NCI-H748 (cell line): ENCODE measurements at regions not wholly inside any gene's neighbourhood (a gene's known extent, or its start where the extent isn't known, plus 50 kb on each side); places are given as distances from the start of the nearest gene placed in this dataset.

Source experiments
- DNase-seq: peaks from one replicate; lab custom pipeline; 2025; ENCODE audit not compliant: unreplicated experiment; lab: John Stamatoyannopoulos, UW

DNA sequence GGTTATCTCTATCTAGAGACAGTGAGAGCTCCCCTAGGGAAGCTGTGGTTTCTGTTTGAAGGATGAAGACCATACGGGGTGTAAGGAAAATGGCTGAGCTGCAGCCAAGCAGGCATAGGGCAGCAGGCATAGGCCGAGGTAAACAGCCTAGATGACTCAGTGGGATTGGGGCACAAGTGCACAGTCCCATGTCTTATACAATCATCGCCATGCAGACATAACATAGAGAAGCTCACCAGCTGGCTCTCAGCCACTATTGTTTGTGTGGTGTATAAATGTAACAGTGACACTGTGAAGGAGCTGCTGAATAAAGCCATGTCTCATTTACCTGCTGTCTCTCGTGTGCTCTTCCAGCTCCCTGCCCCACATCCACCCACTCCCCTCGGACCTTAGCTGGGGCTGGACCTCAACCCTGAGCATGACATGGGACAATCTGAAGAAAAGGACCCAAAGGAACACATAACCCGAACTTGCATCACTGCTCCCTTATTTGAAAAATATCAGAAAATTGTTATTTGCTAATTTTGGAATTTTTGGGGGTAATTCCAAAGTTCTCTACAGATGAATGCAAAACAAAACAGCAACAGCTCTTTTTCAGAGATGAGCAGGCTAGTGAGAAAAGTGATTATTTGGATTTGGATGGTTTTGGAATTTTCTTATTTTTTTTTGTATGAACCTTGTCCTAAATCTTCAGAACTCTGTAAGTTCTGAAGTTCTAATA, 582.7 kb downstream of the REEP3 start:
- peak; percentile 4 for DNase-seq

- DNase-seq, result no peak
These were observed 588.8 kb downstream of the REEP3 start for GRCh38 chr10:64109926-64110495.

- no peak for DNase-seq
These were observed 591.6 kb downstream of the REEP3 start for GRCh38 chr10:64112701-64113355.

DNA sequence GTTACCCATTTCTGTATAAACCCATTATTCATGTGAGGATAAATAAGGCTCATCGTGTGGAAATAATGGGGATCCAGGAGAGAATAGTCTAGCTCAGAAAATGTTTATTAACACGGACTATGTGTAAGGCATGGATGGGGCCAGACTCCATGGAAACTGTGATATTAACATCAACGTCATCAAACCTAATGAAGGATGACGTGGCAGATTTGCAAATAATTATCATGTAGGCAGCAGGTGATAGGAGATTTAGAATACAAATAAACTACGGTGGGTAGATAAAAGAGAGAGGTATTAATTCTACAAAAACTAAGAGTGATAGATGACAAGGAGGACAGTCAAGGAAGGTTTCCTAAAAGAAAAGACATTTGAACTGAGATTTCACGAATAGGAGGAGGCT, 592.2 kb downstream of the REEP3 start:
- peak; percentile 3 for DNase-seq

DNA sequence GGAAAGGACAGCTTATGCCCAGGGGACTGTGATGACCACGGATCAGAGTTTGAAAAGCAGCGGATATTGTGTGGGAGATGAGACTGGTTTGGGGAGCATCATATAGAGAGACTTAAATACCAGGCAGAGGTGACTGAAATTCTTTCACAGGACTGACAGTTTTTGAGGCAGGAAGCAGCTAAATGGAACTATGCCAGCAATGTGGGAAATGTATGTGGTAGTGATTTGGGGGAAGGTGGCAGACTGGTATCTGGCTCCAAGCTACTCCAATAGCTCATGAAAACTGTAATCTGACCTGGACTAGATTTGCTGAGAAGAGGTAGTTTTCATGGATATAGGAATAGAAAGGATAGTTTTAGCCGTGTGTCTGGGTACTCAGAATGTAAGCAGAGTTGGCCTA, 592.6 kb downstream of the REEP3 start:
- no peak for DNase-seq

- no peak for DNase-seq
These were observed 594.3 kb downstream of the REEP3 start for GRCh38 chr10:64115471-64115870.

DNA sequence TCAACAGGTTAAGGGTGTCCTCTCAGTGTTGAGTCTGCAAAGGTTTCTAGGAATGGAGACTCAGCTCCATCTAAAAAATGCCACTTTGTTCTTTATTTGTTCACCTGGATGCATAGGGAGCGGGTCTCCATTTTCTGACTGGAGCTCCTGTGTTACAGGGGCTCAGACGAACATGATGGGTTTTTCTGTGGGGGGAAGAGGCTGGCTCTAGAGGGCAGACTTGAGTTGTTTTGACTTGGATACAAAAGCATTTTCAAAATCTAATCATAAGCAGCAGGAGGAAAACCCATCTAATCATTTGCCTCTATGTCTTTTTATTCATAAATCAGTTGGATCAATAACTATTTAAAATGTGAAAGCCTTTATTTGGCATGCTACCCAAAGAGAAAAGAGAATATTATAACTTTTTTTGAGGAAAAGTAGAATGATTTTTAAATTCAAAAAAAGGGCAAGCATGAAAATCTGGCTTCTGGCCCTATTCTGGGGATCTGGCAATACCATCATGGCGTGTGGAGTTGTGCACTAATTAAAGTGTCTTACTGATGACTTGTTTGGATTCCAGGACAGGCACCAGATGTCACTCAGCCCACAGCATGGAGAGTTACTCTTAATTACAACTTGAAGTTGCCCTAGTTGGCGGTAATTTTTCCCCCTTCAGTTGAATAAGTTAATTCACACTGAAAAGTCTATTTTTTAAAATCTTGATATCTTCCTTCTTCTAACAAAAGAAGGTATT, 594.9 kb downstream of the REEP3 start:
- DNase-seq, result peak; percentile 51

GRCh38 chr10:64116707-64117106, 595.5 kb downstream of the REEP3 start:
- DNase-seq, result peak; percentile 15

DNA sequence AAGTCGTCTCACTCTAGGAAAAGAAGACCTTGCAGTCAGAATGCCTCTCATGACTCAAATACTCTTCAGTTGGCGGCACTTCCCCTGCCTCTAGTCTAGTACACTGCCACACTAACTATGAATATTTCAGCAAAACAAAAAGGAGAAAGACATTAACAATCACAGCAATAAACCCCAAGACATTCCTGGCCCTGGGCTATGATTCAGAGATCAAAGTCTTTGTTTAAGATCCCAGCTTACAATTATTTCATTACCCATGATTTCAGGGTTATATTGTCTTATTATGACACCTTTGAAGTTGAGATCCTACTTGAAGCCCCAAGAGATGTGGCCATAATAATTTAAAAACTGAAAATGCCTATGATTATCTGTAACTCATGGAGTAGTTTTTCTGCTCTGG, 597.5 kb downstream of the REEP3 start:
- no peak for DNase-seq

DNA sequence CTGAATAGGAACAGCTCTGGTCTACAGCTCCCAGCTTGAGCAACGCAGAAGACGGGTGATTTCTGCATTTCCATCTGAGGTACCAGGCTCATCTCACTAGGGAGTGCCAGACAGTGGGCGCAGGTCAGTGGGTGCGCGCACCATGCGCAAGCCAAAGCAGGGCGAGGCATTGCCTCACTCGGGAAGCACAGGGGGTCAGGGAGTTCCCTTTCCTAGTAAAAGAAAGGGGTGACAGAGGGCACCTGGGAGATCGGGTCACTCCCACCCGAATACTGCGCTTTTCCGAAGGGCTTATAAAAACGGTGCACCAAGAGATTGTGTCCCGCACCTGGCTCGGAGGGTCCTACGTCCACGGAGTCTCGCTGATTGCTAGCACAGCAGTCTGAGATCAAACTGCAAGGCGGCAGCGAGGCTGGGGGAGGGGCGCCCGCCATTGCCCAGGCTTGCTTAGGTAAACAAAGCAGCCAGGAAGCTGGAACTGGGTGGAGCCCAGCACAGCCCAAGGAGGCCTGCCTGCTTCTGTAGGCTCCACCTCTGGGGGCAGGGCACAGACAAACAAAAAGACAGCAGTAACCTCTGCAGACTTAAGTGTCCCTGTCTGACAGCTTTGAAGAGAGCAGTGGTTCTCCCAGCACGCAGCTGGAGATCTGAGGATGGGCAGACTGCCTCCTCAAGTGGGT, 599.2 kb downstream of the REEP3 start:
- DNase-seq, result peak; percentile 75

DNA sequence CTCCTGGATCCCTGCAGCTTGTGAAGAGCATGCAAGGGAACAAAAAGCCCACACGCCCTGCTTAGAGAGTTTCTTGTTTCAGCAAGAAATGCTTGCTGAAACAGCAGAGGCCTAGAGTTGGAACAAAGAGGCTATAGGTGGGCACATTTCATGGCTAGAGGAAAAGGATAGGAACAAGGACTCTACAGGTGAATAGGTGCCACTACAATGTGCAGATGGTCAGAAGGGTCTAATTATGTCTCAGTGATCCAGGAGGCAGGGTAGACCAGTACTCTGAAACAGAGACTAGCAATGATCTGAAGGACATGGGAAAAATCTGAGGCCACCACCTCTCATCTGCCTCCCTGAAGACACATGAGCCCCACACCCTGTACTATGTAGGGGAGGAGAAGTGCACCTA, 609.0 kb downstream of the REEP3 start:
- no peak for DNase-seq

- DNase-seq, result no peak
These were observed 613.5 kb downstream of the REEP3 start for GRCh38 chr10:64134676-64135075.

- DNase-seq, result no peak
These were observed 621.2 kb downstream of the REEP3 start for GRCh38 chr10:64142395-64142794.

- no peak for DNase-seq
These were observed 627.4 kb downstream of the REEP3 start for GRCh38 chr10:64148607-64149006.

DNA sequence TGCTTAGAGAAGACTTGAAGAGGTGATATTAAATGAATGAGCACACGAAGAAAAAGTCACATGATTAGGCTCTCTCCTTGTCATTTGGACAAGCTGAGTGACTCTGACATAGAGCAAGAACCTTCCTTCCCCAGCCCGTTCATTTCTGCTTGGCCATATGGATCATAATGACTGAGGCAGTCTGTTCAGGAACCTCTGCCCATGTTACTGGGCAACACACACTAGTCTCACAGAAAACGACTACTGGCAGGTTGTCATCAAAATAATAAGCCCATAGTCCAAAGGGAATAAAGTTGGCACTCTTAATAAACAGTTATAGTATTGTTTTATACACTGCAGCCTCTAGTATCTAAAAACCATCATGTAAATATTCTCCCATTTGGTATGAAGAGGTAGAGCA, 635.0 kb downstream of the REEP3 start:
- DNase-seq, result no peak

GRCh38 chr10:64158551-64158950, 637.4 kb downstream of the REEP3 start:
- no peak for DNase-seq

DNA sequence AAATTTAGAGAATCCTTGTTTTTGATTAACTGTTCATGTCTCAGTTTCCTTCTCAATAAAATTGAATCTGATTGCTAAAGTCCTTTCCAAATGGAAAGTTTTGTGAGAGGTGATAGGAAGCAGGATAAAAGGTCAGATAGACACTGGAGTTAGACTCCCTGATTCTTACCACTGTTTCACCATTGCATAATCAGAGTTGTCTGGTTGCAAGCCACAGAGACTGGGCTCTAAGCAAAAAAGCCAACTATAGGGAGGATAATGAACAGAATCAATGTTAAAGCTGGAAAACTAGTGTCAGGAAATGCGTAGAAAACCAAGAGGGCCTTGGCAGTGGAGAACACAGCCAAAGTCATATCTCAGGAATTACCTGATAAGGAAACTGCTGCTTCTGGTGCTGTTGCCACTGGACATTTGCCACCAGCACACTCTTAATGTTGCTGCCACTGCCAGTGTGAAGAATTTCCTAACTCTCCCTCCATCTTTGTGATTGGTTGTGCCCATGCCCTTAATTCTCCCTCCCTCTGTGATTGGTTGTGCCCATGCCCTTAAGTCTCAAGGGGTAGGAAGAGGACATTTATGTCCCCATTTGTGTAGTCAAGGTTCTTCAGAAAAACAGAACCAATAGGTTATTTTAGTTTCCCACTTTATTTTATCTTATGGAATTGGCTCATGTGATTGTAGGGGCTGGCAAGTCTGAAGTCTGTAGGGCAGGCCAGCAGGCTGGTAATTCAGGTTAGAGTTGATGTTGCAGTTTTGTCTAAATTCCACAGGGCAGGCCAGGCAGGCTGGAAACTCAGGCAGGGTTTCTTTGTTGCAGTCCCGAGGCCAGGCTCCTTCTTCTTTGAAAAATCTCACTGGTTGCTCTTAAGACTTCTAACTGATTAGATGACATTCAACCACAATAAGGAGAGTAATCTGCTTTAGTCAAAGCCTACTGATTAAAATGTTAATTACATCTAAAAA, 639.0 kb downstream of the REEP3 start:
- DNase-seq, result no peak

GRCh38 chr10:64170791-64171190, 649.6 kb downstream of the REEP3 start:
- DNase-seq, result no peak

DNA sequence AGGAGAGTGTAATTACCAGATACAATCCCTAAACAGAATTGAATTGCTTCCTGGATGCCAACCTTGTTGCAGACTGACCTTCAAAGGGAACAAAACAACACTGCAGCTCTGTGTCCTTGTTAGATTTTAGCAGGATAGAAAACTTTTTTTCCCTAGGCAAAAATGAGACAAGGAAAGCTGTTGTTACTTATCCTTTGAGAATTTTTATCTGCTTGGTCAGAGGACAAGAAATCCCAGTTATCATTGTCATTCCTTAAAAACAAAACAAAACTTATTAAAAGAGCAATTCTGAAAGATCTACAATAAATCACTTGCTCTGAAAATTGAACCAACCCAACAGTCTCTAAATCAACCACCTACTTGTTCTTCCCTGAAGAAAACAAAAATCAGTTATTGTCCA, 652.6 kb downstream of the REEP3 start:
- no peak for DNase-seq

DNA sequence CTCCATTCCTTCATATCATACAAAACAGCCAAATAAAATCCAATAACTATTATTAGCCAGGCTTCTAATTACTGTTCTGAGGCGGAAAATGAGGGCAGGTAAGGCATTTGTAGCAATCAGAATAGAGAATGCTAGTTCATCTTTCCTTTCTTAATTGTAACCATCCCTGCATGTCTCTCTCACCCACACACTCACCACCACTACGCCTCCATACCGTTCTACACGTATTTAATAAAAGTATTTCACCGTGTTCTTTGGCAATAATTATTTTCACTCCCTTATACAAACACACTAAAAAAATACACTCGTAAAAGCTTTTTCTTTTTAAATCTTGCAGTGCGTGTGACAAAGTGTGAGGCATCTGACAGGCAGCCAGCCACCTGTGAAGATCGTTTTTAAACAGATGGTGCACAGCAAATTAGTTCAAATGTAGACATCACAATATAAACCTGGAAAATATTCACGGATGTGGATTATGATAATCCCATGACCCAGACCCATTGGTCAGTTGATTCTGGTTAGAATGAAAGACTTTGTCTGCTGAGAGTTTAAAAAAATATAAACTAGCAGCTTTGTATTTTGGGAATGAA, 653.6 kb downstream of the REEP3 start:
- DNase-seq, result no peak
